H7 (cell line): ENCODE measurements at regions not wholly inside any gene's neighbourhood (a gene's known extent, or its start where the extent isn't known, plus 50 kb on each side); places are given as distances from the start of the nearest gene placed in this dataset.
A peak's percentile ranks its signal among the peaks of the same experiment; 100 is the strongest.

ENCODE experiments used
- DNase-seq: peaks from one replicate; pipeline ENCODE4 v3.0.0; 2012
- H3K27me3 ChIP-seq: 2 replicates; pipeline ENCODE4 v1.6.0; 2011; ENCODE audit warnings: mild to moderate bottlenecking, low read length; ENCODE audit not compliant: control insufficient read depth, insufficient read depth
- H3K36me3 ChIP-seq: replicated peaks from 2 replicates; pipeline ENCODE4 v1.5.1; 2011; ENCODE audit warnings: low read length; ENCODE audit not compliant: control insufficient read depth, insufficient read depth
- H3K4me3 ChIP-seq: 2 replicates; pipeline ENCODE4 v1.5.1; 2011; ENCODE audit warnings: low read depth, mild to moderate bottlenecking, control low read depth, low read length, moderate library complexity; ENCODE audit not compliant: insufficient read depth

DNA sequence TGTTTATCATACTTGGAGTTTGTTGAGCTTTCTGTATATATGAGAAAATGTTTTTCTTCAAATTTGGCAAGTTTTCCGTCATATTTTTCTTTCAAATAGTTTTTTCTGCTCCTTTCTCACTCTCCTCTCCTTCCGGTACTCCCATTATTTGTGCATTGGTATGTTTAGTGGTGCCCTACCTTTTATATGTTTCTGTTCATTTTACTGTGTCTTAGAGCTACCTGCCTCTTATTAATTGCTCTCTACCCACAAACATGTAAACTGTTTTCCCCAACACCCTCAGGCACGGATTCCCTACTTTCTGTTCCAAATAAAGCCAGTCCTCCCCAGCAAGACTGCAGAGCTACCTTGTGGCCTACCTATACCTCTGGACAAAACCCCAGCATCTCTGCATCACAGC lies 60.6 kb upstream of the S1PR3 start:
- H3K36me3 ChIP-seq = no peaks in the 10 kb centered on the region
- H3K4me3 ChIP-seq = no peak overlapping the region
- H3K27me3 ChIP-seq = no peaks in the 10 kb centered on the region
- no peak for DNase-seq

DNA sequence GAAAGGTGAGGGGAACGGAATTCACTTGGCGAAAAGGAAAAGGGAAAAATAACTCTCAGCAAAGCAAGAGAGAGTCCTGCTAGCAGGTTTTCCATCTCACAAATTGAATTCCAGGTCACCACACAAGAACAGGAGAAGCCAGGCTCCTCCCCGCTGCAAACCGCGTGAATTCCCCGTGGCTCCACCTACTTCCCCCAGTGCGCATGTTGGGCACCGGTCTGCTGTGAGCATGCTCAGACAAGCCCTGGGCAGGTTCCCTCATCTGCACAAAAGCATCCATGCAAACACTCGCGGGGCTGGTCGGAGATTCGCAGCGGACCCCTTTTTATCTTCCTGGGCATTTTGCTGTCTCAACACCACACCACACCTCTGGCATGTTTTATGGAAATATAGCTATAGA lies 58.5 kb upstream of the S1PR3 start:
- H3K4me3 ChIP-seq = no peak overlapping the region
- no peaks in the 10 kb centered on the region for H3K36me3 ChIP-seq
- H3K27me3 ChIP-seq = no peaks in the 10 kb centered on the region
- peak; percentile 54 for DNase-seq

GRCh38 chr9:88933607-88934379 lies 57.5 kb upstream of the S1PR3 start:
- Histone ChIP-seq H3K36me3 (no peaks in the 10 kb centered on the region), H3K4me3 (no peak overlapping the region), H3K27me3 (no peaks in the 10 kb centered on the region)
- no peak for DNase-seq

GRCh38 chr9:88934876-88935535 lies 56.3 kb upstream of the S1PR3 start:
- H3K4me3 ChIP-seq = no peak overlapping the region
- H3K27me3 ChIP-seq = no peaks in the 10 kb centered on the region
- no peak for DNase-seq
- no peaks in the 10 kb centered on the region for H3K36me3 ChIP-seq

DNA sequence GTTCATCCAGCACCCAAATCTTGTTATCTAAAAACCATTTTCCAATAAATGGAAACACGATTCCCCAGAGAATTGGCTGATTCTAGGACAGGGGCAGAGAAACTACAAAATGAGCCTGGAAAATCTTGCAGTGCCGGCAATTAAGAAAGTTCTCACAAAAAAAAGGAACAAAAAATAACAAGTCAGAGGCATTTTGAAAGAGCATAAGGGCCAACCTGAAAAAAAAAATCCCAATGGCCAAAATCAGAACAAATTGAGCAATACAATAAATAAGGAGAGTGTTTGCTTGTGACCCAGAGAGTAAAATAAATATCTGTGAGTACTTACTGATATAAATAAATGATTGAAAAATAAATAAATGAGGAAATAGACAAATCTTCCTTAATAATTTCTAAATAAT lies 55.1 kb upstream of the S1PR3 start:
- H3K36me3 ChIP-seq = no peaks in the 10 kb centered on the region
- H3K27me3 ChIP-seq = no peaks in the 10 kb centered on the region
- no peak for DNase-seq
- no peak overlapping the region for H3K4me3 ChIP-seq

DNA sequence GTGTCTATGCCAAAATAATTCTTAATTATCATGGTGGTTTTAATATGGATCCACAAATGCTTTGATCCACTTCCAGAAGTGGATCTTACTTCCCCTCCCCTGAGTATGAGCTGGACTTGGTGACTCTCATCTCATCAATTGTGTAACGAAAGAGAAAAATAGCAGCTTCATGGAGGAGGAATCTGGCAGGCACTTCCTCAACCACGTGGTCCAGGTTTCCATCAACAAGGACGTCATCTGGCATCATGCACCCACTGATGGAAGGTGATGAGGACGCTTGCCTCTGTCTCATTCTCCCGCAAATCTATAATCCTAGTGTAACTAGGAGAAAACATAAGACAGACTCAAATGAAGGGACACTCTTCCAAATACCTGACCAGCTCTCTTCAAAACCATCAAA lies 54.6 kb upstream of the S1PR3 start:
- Histone ChIP-seq H3K27me3 (no peaks in the 10 kb centered on the region), H3K4me3 (no peak overlapping the region), H3K36me3 (no peaks in the 10 kb centered on the region)
- no peak for DNase-seq

GRCh38 chr9:88937248-88937647 lies 54.0 kb upstream of the S1PR3 start:
- no peak overlapping the region for H3K4me3 ChIP-seq

GRCh38 chr9:88938189-88938588 lies 53.1 kb upstream of the S1PR3 start:
- no peak for DNase-seq
- Histone ChIP-seq H3K27me3 (no peaks in the 10 kb centered on the region), H3K4me3 (no peak overlapping the region), H3K36me3 (no peaks in the 10 kb centered on the region)

More at GRCh38 chr9:88937248-88937647, 54.0 kb upstream of the S1PR3 start:
- H3K27me3 ChIP-seq = no peaks in the 10 kb centered on the region
- H3K36me3 ChIP-seq = no peaks in the 10 kb centered on the region
- no peak for DNase-seq
